Dermis microvascular lymphatic vessel endothelial cell (primary cell): ENCODE measurements at regions not wholly inside any gene's neighbourhood (a gene's known extent, or its start where the extent isn't known, plus 50 kb on each side); places are given as distances from the start of the nearest gene placed in this dataset.
"Not testable (repeated sequence)": the region's sequence is repeated elsewhere in the genome, so short reads cannot be mapped to it uniquely, and the experiment has no call there.

Source experiments
- DNase-seq, 2 donors: peaks; one replicate each; pipeline versions ENCODE4 v3.0.0 to v3.0.0-alpha.2; 2010; ENCODE audit warnings: low read depth in 2 of 2

GRCh38 chr4:189654396-189654795 is 286.3 kb upstream of the FRG1 start:
- DNase-seq: not testable (repeated sequence)

DNA sequence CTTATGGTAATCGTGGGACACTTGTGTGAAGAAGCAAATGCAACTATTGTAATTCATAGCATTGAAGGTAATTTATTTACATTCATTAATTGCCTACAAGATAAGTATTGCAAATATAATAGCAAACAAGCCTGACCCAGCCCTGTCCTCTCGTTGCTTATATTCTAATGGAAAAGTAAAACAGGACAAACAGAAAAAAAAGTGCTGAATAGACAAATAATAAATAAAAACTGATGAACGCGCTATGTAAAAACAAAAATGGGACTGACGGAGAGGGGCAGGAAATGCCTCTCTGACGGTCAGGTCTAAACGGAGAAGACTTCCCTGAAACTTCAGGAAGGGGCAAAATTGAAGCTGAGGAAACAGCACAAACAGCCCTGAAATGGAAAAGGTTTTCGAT is 284.9 kb upstream of the FRG1 start:
- not testable (repeated sequence) for DNase-seq

DNA sequence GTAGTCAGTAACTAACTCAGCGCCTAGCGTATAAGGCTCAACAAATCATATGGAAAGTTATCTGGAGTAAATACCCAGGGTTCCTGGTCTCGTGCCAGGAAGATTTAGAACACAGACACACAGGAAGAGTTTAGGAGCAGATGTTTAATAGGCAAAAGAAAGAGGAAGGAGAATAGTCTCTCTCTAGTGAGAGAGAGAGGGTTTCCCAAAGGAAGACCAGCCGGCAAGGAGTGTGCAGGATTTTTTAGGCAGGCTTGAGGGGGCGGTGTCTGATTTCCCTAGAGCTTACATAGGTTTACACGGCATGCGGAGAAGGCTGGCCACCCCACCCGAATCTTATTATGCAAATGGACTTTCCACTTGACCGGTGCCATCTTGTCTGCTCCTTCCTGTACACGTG is 284.0 kb upstream of the FRG1 start:
- no peak for DNase-seq

GRCh38 chr4:189658259-189658658 is 282.4 kb upstream of the FRG1 start:
- not testable (repeated sequence) for DNase-seq

GRCh38 chr4:189658831-189659230 is 281.8 kb upstream of the FRG1 start:
- DNase-seq: not testable (repeated sequence)

- no peak for DNase-seq
Measured at GRCh38 chr4:189659287-189659686, 281.4 kb upstream of the FRG1 start.

- DNase-seq: no peak
Measured at GRCh38 chr4:189660722-189661360, 279.8 kb upstream of the FRG1 start.

DNA sequence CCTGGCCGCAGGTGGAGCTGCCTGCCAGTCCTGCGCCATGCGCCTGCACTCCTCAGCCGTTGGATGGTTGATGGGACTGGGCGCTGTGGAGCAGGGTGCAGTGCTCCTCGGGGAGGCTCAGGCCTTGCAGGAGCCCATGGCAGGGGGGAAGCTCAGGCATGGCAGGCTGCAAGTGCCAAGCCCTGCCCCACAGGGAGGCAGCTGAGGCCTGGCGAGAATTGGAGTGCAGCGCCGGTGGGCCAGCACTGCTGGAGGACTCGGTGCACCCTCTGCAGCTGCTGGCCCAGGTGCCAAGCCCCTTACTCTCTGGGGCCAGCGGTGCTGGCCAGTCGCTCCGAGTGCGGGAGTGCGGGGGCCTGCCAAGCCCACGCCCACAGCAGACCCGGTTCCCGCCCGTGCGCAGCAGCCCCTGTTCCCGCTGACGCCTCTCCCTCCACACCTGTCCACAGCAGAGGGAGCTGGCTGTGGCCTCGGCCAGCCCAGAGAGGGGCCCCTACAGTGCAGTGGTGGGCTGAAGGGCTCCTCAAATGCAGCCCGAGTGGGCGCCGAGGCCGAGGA is 275.9 kb upstream of the FRG1 start:
- no peak for DNase-seq

DNA sequence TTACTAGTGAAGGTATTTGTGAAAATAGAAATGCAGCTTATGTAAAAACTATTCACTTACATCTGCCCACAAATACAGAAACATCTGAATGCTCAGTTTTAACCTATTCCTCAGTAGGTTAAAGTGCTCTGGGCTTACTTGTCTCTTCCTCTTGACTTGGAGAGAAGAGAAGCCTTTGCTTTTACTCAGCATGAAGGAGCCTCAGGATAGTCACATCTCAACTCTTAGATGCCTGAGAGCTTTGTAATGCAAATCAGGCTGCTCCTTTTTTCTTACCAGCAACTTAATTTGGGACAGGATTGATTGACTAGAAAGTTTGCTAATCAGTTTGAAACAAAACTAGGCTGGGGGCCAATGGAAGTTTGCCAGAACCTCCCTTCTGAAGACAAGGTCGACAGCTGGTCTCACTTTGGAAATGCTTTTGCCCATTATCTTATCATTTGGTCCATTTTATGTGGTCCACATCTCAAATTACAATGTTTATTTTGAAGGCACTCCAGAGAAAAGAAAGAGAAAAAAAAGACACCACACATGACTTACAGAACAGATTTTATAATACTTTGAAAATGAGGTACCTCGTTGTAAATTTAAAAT is 274.9 kb upstream of the FRG1 start:
- DNase-seq: not testable (repeated sequence)

DNA sequence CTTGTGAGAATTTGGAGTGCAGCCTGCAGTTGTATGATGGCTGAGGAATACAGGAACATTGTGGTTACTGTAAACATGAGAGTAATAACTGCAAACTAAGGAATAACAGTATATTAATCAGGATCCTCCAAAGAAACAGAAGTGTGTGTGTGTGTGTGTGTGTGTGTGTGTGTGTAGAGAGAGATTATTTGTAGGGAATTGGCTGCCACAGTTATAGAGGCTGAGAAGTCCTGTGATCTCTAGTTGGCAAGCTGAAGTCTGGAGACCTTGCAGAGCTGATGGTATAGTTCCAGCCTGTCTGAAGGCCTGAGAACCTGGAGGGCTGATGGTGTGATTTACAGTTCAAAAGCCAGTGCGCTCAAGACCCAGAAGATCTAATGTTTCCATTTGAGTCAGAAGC is 273.3 kb upstream of the FRG1 start:
- not testable (repeated sequence) for DNase-seq

GRCh38 chr4:189697675-189698245 is 242.9 kb upstream of the FRG1 start:
- not testable (repeated sequence) for DNase-seq

DNA sequence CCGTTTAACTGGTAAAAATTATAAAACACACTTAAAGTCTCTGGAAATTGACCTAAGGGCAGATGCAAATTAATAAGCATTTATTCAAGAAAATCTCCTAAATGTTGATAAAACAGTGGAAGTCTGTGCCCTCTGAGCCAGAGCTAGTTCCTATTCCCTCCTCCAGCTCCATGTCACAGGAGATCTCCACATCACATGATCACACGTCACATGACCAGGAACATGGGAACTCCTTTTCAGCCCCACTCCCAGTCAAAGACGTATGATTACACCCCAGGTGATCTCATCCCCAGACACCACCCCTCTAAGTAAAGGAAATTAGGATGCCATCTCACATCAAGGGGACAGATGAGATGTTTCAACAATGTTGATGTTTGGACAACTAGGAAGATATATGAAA is 237.7 kb upstream of the FRG1 start:
- not testable (repeated sequence) for DNase-seq

DNA sequence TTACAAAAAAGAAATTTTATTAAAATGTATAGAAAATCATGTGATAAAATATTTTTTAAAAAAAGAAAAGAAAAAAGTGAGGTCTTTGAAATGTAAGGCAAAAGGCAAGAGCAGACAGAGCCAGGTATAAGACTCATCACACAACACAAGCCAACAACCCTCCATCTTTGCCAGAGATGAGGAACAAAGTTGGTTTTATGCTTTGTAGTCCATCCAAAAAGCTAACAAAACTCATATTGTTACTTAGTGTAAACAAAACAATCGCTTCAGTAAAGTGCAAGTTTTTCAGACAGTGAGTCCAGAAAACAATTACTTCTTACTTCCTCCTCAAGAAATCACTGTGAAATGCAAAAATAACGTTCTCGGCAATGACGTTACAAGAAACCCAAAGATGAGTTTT is 233.9 kb upstream of the FRG1 start:
- DNase-seq: not testable (repeated sequence)

- DNase-seq: not testable (repeated sequence)
Measured at GRCh38 chr4:189707227-189707626, 233.4 kb upstream of the FRG1 start.

- not testable (repeated sequence) for DNase-seq
Measured at GRCh38 chr4:189711956-189712355, 228.7 kb upstream of the FRG1 start.

- not testable (repeated sequence) for DNase-seq
Measured at GRCh38 chr4:189721016-189721993, 219.4 kb upstream of the FRG1 start.

- DNase-seq: not testable (repeated sequence)
Measured at GRCh38 chr4:189722324-189723003, 218.2 kb upstream of the FRG1 start.

DNA sequence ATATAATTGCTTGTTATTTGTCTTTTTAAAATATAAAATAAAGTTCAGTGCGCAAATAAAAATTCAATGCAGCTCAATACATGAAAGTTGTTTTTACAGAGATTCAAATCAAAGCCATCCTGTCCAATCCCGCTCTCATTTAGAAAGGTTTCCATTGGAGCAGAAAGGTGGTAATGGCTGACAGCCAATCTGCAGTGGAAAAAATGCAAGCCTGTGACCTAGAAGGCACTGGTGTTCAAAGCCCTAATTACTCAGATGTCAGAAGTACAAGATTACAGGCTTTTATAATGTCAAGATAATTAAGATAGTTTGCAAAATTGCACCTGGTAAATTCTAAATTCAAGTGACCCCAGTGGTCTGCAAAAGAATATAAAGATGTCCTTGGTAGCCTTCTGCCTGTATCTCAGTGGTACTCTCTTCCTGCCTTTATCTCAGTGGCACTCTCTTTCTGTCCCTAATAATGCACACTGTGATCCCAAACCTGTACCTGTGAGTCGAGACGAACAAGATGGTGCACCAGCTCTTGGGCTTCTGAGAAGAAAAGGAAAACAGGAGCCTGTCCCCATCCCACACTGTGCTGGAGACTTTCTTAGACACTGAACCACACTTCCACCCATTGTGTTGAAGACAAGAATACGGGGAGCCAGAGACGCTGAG is 212.6 kb upstream of the FRG1 start:
- DNase-seq: not testable (repeated sequence)

GRCh38 chr4:189731989-189732388 is 208.7 kb upstream of the FRG1 start:
- not testable (repeated sequence) for DNase-seq

- not testable (repeated sequence) for DNase-seq
Measured at GRCh38 chr4:189733507-189733906, 207.2 kb upstream of the FRG1 start.
